DND-41 (cell line): ENCODE measurements at regions not wholly inside any gene's neighbourhood (a gene's known extent, or its start where the extent isn't known, plus 50 kb on each side); places are given as distances from the start of the nearest gene placed in this dataset.

Experiments
- ATAC-seq: fragments of 200-7000 bp; cut with Tn5 transposase; 3 replicates; pipeline ENCODE4 v1.9.1; 2021; ENCODE audit warnings: low read depth; ENCODE audit not compliant: insufficient read depth
- DNase-seq: peaks from one replicate; pipeline ENCODE4 v3.0.0-alpha.2; 2020
- H2AFZ ChIP-seq: 2 replicates; pipeline ENCODE4 v1.6.0; 2012; ENCODE audit warnings: low read depth, low read length
- H3K27ac ChIP-seq: 2 replicates; pipeline ENCODE4 v1.5.1; 2012; ENCODE audit warnings: low read length, inconsistent platforms
- H3K27me3 ChIP-seq: fragments of 200-600 bp; sonication (generic); 2 replicates; pipeline ENCODE4 v1.6.0; 2012; ENCODE audit warnings: low read length, mild to moderate bottlenecking, inconsistent platforms; ENCODE audit not compliant: insufficient read depth, poor library complexity
- H3K36me3 ChIP-seq: 2 replicates; pipeline ENCODE4 v1.5.1; 2012; ENCODE audit warnings: low read length, inconsistent platforms; ENCODE audit not compliant: insufficient read depth
- H3K4me1 ChIP-seq: 2 replicates; pipeline ENCODE4 v1.5.1; 2012; ENCODE audit warnings: mild to moderate bottlenecking, low read length; ENCODE audit not compliant: insufficient read depth
- H3K4me2 ChIP-seq: 2 replicates; pipeline ENCODE4 v1.6.0; 2012; ENCODE audit warnings: mild to moderate bottlenecking, moderate library complexity, low read length, inconsistent platforms; ENCODE audit not compliant: insufficient read depth
- H3K4me3 ChIP-seq, 2 experiments: fragments of 200-600 bp in 1 of 2; shearing (Covaris generic) in 1 of 2; 2 replicates each; pipeline ENCODE4 v1.5.1; 2012 to 2016; ENCODE audit warnings: inconsistent platforms in 2 of 2, low read length in 2 of 2, mild to moderate bottlenecking in 2 of 2, low read depth in 1 of 2, moderate library complexity in 1 of 2
- H3K79me2 ChIP-seq: 2 replicates; pipeline ENCODE4 v1.6.0; 2012; ENCODE audit warnings: low read length, inconsistent platforms; ENCODE audit not compliant: insufficient read depth
- H3K9ac ChIP-seq: 2 replicates; pipeline ENCODE4 v1.6.0; 2012; ENCODE audit warnings: low read depth, mild to moderate bottlenecking, inconsistent platforms, low read length, moderate library complexity
- H3K9me3 ChIP-seq: 2 replicates; pipeline ENCODE4 v1.5.1; 2012; ENCODE audit warnings: low read length, moderate library complexity, mild to moderate bottlenecking, inconsistent platforms; ENCODE audit not compliant: insufficient read depth, severe bottlenecking
- H4K20me1 ChIP-seq: 2 replicates; pipeline ENCODE4 v1.6.0; 2012; ENCODE audit warnings: low read length; ENCODE audit not compliant: insufficient read depth
- CTCF ChIP-seq: IDR thresholded peaks from 2 replicates; pipeline ENCODE4 v1.5.1; 2012; ENCODE audit warnings: borderline replicate concordance, low read length, moderate library complexity, mild to moderate bottlenecking; ENCODE audit not compliant: poor library complexity, severe bottlenecking; ENCODE audit errors: extremely low read depth
- EZH2 ChIP-seq: IDR thresholded peaks from 3 replicates; pipeline ENCODE4 v1.6.1; 2012; ENCODE audit warnings: borderline replicate concordance, low read depth, mild to moderate bottlenecking, moderate library complexity, low read length, inconsistent platforms; ENCODE audit not compliant: severe bottlenecking

GRCh38 chr5:143509758-143510221 lies 106.3 kb upstream of the NR3C1 start:
- TF ChIP-seq CTCF (no peak), EZH2 (no peak)
- Histone ChIP-seq H3K4me1 (no peaks in the 10 kb centered on the region), H2AFZ (no peak overlapping the region)

GRCh38 chr5:143506836-143507552 lies 103.5 kb upstream of the NR3C1 start:
- H3K4me2 ChIP-seq: no peak overlapping the region
- H3K9me3 ChIP-seq: no peaks in the 10 kb centered on the region
- no peak overlapping the region for H2AFZ ChIP-seq
- no peak for ATAC-seq
- no peak overlapping the region for H3K27ac ChIP-seq
- no peaks in the 10 kb centered on the region for H3K27me3 ChIP-seq
- H3K79me2 ChIP-seq: no peaks in the 10 kb centered on the region
- H3K36me3 ChIP-seq: no peaks in the 10 kb centered on the region
- H3K9ac ChIP-seq: no peak overlapping the region
- H4K20me1 ChIP-seq: no peaks in the 10 kb centered on the region
- H3K4me3 ChIP-seq: no peak overlapping the region
- TF ChIP-seq CTCF (no peak), EZH2 (no peak)
- H3K4me1 ChIP-seq: no peaks in the 10 kb centered on the region
- no peak for DNase-seq

More at GRCh38 chr5:143509758-143510221, 106.3 kb upstream of the NR3C1 start:
- Histone ChIP-seq H3K27ac (no peak overlapping the region), H3K4me2 (no peak overlapping the region), H4K20me1 (no peaks in the 10 kb centered on the region), H3K4me3 (no peak overlapping the region), H3K9ac (no peak overlapping the region), H3K36me3 (no peaks in the 10 kb centered on the region), H3K9me3 (no peaks in the 10 kb centered on the region), H3K79me2 (no peaks in the 10 kb centered on the region), H3K27me3 (no peaks in the 10 kb centered on the region)
- ATAC-seq: no peak
- DNase-seq: no peak

GRCh38 chr5:143505934-143506333 lies 102.4 kb upstream of the NR3C1 start:
- no peaks in the 10 kb centered on the region for H3K27me3 ChIP-seq
- no peak overlapping the region for H3K27ac ChIP-seq
- H2AFZ ChIP-seq: no peak overlapping the region
- H4K20me1 ChIP-seq: no peaks in the 10 kb centered on the region
- no peak overlapping the region for H3K4me3 ChIP-seq
- H3K9me3 ChIP-seq: no peaks in the 10 kb centered on the region
- TF ChIP-seq CTCF: no peak
- H3K36me3 ChIP-seq: no peaks in the 10 kb centered on the region
- H3K79me2 ChIP-seq: no peaks in the 10 kb centered on the region
- no peaks in the 10 kb centered on the region for H3K4me1 ChIP-seq
- DNase-seq: no peak
- ATAC-seq: no peak
- H3K4me2 ChIP-seq: no peak overlapping the region
- H3K9ac ChIP-seq: no peak overlapping the region
